NCI-H1436 treated with DMSO at 0.1 percent for 48 hours (cell line): ENCODE measurements at regions not wholly inside any gene's neighbourhood (a gene's known extent, or its start where the extent isn't known, plus 50 kb on each side); places are given as distances from the start of the nearest gene placed in this dataset.
"Not testable (repeated sequence)": the region's sequence is repeated elsewhere in the genome, so short reads cannot be mapped to it uniquely, and the experiment has no call there.

Source experiments
- DNase-seq: peaks from one replicate; lab custom pipeline; 2025; lab: John Stamatoyannopoulos, UW

DNA sequence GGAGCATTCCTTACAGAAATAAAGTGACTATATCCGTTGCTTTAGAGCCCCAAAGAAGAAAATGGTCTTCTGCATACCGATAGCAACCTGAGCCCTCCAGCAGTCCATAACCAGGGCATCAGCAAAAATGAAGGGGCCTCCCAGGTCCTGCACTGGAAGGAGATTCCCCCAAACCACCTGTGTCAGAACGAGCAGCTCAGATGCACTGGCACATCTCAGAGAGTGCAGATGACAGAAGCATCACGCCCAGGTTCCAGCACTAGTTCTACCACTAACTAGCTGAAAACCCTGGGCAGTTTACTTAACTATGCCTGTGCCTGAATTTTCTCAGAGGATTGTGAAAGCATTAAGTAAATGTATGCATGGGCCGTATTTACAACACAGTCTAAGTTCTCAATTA, 466.7 kb upstream of the MYT1L start:
- no peak for DNase-seq

DNA sequence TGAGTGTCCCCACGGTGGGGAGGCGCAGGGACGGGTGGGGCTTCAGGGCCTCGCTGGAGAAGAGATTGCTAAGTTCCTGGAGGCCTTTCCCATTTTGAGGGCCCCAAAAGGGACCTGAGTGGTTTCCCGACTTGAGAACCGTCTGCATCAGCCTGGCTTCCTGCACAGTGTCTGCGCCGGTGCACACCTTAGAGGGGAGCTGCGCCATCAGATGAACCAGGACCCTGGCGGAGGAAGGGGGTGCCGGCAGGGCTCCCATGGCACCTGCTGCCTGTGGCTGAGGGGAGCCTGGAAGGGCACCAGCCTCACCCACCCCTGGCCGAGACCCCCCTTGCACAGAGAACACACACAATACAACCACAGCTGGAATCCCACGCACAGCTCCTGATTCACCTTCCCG, 465.1 kb upstream of the MYT1L start:
- DNase-seq: no peak

DNA sequence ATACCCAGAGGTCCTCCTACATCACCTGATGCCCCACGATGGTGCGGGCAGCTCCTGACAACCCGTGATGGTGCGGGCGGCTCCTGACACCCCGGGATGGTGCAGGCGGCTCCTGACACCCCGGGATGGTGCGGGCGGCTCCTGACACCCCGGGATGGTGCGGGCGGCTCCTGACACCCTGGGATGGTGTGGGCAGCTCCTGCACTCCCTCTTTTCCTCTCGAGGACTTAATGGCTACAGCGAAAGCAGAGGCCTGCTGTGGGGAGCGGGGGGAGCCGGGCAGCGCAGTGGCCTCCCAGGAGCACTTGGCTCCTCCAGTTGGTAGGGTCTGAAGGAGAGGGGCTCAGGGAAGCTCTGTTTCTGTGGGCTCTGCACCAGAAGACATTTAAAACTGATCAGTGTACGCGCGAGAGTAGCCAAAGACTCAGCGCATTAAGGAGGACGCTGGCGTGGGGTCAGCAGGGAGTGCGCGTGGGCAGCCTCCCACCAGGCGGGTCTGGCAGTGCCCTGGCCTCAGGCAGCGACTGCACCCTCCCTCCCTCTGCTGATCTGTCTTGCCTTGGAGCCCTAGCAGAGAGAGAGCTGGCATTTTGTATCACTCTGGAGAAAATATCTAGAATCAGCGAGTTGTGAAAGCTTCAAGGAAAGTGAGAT, 464.5 kb upstream of the MYT1L start:
- no peak for DNase-seq

- DNase-seq: no peak
Observed at GRCh38 chr2:2793925-2794560, 463.0 kb upstream of the MYT1L start.

- DNase-seq: no peak
Observed at GRCh38 chr2:2793514-2793913, 462.4 kb upstream of the MYT1L start.

- DNase-seq: no peak
Observed at GRCh38 chr2:2791606-2792005, 460.5 kb upstream of the MYT1L start.

- DNase-seq: no peak
Observed at GRCh38 chr2:2791031-2791430, 460.0 kb upstream of the MYT1L start.

GRCh38 chr2:2788076-2788475, 457.0 kb upstream of the MYT1L start:
- DNase-seq: peak; percentile 44

DNA sequence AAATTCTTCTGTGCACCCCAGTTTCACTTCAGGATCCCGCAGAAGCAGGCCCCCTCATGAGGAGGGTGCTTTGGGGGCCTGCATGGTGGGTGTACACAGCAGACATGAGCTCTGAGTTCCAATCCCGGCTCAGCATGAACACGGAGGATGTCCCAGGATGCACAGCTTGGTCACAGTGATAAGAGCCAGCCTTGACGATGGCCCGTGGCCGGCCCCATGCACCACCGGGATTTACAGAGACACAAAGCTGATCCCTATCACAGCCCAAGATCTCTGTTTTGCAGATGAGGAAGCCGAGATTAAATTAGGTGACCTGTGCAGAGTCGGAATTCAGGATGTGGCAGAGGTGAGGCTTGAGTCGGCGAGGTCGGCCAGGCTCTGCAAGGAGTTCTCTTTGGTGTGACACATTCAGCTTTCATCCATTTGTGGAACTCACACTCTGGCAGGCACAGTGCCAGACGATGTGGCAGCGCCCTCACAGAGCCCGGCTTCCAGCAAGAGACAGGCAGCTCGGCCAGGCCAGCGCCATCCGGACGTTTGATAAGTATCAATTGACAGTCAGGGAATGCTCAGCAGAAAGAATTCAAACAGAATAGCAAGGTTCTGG, 456.3 kb upstream of the MYT1L start:
- no peak for DNase-seq

DNA sequence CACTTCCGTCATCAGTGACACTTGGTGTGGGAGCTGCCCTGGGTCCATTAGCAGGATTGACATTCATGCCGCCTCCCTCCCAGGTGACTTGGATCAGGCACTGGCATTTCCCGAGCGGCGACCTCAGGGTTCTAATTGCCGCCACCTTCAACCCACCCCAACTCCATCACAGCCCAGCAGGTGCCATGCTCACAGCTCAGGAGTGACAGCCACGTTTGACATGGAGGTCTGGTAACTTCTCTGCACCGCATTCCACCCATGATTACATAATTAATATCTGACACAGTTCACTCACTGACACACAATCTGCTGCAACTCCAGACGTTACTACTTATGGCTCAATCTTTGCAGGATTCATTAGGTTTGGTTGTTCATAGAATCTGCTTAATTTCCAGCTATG, 450.9 kb upstream of the MYT1L start:
- DNase-seq: no peak

- no peak for DNase-seq
Observed at GRCh38 chr2:2779727-2780126, 448.7 kb upstream of the MYT1L start.

- no peak for DNase-seq
Observed at GRCh38 chr2:2777876-2778275, 446.8 kb upstream of the MYT1L start.

DNA sequence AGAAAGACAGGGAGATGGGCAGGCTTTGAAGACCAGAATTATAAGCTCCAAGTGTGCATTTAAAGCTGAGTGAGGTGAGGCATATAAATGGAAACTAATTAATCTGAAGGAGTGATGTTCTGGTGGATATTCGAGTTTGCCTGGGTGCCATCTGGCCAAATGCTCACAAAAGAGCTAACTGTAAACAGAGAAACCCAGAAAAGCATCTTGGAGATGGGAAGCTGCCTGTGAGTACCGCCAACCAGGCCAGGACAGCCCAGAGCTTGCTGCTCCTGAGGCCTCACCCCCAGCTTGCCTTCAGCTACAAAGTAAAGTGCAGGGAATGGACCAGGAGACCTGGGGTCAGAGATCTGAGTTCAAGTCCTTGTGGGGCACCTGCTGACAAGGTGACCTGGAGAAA, 446.1 kb upstream of the MYT1L start:
- no peak for DNase-seq

- no peak for DNase-seq
Observed at GRCh38 chr2:2775018-2775417, 443.9 kb upstream of the MYT1L start.

DNA sequence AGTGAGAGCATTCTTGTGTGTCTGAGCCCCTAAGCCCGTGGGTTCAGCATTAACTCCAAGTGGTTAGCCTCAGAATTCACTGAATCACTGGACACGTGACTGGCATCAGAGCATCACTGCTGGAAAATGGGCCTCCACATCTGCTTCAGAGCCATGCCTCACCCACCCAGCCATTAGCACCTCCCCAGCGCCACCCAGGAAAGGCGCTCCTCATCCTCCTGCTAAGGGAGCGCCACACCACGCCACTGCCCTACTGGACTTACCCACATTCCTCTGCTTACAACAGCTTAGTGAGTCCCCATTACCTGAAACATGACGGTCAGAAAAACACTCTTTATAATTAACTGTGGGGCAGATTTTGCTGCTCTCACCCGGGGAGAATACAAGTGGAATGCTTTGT, 442.6 kb upstream of the MYT1L start:
- no peak for DNase-seq

- not testable (repeated sequence) for DNase-seq
Observed at GRCh38 chr2:2773080-2773479, 442.0 kb upstream of the MYT1L start.

DNA sequence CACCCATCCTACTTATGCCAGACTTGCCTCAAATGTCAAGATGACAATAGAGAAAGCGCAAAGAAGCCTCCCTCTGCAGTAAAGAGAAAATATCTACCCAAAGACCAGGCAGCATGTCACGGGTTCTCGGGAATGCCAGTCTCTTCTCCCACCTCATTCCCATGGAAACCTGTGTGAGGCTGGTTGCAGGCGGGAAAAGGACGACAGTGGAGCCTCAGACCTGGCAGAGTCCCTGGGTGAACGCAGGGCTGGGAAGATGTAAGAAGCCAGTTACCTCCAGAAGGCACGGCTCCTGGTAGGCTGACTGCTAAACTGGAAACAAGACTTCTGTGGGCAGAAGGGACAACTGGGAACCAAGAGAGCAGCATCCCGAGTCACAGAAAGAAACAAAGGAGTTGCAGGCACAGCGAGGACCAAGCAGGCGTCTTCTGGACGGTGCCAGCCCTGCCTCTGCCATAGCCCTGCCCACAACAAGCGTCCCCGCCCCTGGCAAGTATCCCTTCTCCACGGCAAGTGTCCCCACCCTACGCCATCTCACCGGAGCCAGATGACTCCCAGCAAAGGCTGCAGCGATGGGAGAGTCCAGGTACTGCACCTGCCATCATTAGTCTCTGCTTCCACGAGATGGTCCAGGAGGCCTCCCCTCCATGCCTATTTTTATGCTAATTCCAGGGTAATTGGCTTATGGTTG, 440.8 kb upstream of the MYT1L start:
- no peak for DNase-seq

DNA sequence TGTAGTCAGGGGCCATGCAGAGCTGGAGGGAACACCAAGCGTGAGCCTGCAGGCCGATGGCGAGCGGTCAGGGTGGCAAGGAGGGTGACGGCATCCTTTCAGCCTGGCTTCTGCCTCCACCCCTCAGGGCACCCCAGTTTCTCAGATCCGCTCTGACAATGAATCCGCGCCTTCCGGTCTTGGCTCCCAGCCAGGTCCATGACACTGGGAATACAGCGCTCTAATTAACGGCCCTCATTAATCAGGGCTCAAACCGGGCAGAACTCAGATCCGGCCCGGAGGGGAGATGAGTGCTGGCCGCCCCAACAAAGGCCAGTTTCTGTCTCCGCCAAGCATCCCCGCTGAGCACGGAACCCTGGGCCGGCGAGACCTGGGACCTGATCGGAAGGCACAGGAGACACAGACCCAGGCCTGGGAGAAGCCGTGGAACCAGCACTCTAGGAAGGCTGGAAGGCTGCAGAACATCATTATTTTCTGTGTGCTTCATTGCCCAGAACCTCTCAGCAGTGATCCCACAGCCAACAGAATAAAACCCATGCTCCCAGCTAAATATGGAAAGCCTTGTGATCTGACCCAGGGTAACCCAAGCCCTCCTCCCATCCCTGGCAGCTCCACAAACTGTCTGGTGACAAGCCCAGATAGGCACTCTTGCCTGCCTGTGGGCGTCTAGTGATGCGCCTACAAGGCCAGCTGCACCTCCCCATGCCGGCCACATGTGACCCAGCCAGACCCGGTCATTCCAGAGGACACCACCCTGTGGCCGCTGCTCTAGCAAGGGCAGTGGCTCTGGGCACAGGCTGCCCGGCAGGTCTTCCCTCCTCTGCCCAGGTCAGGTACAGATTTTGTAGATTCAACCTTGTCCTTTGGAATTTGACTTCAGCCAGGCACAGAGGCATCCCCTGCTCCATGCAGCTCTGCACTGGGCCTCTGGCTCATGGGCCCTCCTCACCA, 438.7 kb upstream of the MYT1L start:
- DNase-seq: no peak

GRCh38 chr2:2768476-2768875, 437.4 kb upstream of the MYT1L start:
- no peak for DNase-seq

DNA sequence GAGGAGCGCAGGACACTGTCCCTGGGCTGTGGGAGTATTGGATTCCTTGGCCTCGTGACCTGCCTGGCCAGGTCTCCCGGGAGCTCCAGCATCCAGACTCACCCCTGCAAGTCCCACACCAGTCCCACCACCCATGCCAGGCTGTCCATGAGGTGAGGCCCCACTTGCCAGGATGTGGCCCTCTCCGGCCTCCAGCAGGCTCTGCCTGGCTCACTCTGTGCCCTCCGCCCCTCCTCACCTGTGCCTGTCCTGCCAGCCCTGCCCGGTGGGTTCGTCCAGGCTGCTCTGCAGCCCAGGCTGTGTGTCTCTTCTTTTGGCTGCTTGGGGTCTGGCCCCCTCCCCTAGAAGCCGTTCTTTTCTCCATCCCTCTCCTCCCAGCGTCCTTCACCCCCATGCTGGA, 436.8 kb upstream of the MYT1L start:
- DNase-seq: no peak

DNA sequence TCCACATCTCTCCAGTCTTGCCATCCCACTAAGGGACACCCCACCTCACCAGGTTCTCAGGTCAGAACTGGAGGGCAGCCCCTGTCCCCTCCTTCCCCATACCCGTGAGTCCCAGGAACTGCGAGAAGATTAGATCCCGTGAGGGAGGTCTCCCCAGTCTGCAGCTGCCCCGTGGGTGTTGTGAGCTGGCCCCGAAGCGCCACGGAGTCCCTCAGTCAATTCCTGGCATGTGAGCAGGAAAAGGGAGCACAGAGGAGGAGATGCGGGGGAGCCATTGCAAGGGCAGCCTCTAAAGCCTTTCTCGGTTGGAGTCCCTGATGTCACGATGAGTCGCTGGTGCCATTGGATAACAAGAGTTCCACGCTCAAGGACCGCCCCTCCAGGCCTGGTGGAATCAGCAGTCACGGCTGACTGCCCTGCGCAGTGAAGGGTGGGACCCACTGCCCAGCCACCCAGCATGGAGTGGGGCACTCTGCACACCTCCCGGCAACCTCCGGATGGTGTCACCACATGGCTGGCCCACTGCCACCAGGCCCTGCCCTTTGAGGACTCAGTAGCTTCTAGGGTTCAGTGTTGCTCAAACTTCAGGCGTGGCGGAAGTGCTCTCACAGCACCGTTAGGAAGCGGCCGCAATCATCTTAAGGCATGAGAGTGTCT, 434.9 kb upstream of the MYT1L start:
- no peak for DNase-seq
